ELR (cell line): ENCODE measurements at regions not wholly inside any gene's neighbourhood (a gene's known extent, or its start where the extent isn't known, plus 50 kb on each side); places are given as distances from the start of the nearest gene placed in this dataset.
A peak's percentile ranks its signal among the peaks of the same experiment; 100 is the strongest.
"Not testable (repeated sequence)": the region's sequence is repeated elsewhere in the genome, so short reads cannot be mapped to it uniquely, and the experiment has no call there.

Experiments used
- DNase-seq: peaks from one replicate; pipeline ENCODE4 v3.0.0-alpha.2; 2015; ENCODE audit warnings: low read depth

DNA sequence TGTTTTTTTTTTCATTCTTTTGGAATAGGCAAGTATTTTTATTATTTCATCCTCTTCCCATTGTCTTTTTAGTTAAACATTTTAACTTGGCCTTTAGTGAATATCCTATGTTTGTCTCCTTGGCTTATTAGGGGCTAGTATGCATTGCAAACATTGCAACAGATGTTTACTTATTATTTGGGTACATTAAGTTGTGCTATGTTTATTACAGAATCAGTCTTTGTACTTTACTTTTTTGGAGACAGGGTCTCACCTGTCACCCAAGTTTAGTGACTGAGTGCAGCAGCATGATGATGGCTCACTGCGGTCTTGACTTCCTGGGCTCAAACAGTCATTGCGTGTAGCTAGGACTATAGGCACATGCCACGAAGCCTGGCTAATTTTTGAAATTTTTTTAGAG is 51.1 kb upstream of the NUDT6 start:
- DNase-seq, result no peak

DNA sequence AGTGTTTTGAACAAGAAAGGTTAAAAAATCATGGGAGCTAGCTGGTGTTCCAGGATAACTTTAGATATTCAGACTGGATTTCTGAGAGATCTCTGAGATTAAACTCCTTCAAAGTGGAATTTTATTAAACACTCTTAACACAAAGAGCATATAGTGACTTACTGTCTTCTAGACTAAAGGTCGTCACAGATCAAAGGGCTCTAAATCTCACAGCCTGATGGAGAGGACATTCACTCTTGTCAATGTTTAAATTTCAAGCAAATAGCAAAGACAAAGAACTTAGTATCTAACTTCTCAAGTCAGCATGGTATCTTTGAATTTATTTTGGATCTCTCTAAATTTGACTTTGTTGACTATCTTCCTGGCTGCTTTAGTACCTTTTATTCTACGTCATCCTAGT is 53.7 kb upstream of the NUDT6 start:
- no peak for DNase-seq

DNA sequence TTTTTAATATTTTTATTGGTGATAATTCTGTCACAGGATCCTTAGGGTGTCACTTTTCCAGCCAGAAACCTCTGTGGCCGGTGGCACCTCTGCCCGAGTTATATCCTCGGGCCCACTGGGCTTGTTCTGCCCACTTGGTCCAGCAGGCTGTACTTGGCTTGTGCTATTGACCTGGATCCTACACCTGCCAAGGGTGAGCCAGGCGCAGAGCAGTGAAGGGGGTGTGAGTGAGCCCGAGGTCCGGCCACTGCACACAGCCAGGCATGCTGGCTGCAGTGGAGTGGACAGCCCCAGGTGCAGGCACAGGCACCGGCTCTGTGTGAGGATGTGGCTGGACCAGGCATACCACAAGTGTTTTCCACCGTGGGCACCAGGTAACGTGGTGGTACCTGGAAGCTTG is 54.7 kb upstream of the NUDT6 start:
- DNase-seq, result no peak

DNA sequence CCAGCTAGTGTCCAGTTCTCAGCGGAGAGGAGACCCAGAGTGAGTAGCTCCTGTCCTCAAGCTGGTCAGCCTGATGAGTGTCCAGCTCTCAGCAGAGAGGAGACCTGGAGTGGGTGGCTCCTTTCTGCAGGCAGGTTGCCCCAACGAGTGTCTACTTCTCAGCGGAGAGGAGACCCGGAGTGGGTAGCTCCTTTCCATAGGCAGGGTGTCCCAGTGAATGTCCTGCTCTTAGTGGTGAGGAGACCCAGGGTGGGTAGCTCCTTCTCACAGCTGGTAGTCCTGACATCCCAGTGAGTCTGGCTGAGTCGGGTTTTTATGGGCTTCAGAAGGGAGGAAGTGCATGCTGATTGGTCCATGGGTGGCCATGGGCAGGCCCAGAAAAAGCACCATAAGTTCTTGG is 55.7 kb upstream of the NUDT6 start:
- no peak for DNase-seq

DNA sequence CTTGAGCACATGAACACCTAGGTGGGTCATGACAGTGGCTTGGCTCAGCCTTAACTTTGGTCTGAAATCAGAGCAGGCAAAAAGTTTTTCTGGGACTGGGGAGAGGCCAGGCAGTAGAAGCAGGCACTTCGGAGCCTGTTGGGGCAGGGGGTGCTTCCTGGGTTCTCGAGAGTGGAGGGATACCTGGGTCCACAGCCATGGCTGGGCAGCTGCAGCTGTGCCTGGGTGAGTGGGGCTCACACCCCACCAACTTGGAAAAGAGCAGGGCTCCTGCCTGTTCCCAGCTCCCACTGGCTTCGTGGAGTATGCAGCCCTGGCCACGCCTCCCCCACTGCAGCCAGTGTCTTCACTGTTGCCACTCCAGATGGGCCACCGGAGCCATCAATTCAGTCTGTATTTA is 56.4 kb upstream of the NUDT6 start:
- no peak for DNase-seq

DNA sequence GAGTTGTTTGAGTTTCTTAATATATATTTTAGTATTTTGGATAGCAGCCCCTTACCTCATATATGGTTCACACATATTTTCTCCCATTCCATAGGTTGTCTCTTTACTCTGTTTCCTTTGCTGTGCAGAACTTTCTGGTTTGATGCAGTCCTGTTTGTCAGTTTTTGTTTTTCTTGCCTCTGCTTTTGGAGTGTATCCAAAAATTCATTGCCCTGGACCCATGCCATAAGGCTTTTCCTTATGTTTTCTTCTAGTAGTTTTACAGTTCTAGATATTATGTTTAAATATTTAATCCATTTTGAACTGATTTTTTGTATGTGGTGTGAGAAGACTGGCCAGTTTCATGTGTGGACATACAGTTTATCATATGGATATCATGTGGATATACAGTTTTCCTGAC is 58.5 kb upstream of the NUDT6 start:
- no peak for DNase-seq

DNA sequence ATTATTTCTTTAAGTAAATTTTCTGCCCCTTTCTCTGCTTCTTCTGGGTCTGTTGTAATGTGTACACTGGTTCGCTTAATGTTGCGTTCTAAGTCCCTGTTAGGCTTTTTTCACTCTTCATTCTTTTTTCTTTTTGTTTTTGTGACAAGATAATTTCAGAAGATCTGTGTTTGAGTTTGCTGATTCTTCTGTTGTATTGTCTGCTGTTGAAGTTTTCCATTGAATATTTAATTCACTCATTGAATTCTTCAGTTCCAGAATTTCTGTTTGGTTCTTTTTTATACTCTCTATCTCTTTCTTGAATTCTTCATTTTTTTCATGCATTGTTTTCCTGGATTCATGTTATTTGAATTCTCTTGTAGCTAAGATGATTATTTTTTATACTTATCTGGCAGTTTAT is 66.3 kb upstream of the NUDT6 start:
- no peak for DNase-seq

DNA sequence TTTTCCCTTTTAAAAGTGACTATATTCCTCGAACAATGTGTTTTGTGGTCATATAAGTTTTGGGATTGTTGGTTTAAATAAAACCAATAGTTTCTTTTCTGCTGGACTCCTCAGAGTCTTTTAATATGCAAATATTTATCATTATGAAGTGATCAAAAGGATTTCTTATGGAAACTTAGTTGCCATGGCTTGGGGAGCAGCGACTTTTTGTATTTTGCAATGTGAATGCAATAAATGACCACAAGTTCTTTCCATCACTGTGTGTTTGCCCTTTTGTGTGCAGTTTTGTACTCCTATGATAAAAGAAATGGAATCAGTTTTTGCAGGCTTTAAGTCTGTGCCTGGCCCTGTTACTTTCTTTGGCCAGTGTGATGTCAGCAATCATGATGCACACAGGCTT is 68.5 kb upstream of the NUDT6 start:
- no peak for DNase-seq

DNA sequence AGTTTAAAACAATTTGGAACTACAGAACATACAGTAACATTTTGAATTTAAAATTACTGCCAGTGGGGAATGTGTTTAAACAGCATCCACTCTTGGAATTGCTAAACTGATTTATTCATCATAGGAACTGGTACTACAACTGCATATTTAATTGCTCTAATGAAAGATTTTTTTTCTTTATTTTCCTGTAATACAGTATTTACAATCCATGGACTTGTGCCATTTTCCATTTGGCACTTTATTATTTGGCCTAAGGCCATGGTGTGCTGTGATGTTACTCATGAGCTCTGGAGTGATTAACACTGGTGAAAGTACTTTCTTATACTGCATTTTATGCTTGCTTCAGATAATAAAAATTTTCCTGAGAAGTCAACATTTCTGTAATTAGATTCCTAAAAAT is 69.7 kb upstream of the NUDT6 start:
- peak; percentile 20 for DNase-seq

DNA sequence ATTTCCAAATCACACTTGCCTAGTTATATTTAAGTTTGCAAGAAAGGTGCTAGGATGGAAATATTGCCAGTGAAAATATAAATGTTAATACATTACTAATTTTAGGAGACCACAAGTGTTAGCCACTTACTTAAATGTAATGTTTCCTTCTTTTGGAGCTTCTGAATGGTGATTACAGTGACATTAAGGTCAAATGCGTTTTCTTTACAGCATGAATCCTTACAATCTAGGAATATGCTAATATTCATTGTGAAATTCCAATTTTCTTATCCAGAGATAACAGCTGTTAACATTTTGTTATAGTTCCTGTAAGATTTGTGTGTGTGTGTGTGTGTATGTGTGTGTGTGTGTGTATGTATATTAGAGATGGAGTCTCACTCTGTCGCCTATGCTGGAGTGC is 70.2 kb upstream of the NUDT6 start:
- no peak for DNase-seq

DNA sequence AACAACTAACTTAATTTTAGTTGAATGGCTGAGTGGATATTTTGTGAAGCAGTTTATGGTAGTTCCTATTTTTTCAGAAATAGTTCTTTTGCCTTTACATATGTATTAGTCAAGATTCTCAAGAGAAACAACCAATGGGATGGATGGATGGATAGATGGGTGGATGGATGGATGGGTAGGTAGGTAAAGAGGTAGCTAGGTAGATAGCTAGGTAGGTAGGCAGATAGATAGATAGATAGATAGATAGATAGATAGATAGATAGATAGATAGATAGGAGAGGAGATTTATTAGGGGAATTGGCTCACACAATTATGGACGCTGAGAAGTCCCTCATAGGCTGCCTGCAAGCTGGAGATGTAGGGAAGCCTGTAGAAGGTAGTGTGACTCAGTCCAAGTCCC is 74.0 kb upstream of the NUDT6 start:
- DNase-seq, result no peak

DNA sequence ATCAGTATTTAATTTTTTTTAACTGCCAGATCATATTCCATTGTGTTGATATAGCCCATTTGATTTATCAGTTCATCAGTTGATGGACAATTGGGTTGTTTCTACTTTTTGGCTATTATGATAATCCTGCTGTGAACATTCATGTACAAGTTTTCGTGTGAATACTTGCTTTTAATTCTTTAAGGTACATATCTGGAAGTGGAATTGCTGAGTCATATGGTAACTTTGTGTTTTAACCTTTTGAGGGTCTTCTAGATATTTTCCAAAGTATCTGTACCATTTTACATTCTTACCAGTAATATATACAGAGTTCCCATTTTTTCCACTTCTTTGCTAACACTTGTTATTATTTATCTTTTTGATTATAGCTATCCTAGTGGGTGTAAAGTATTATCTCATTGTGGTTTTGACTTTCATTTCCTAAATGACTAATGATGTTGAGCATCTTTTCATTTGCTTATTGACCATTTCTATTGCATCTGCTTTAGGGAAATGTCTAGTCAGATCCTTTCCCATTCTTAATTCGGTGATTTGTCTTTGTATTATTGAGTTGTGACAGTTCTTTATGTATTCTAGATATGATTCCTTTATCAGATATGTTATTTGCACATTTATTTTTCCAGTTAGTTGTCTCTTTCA is 75.2 kb upstream of the NUDT6 start:
- DNase-seq, result peak; percentile 10

DNA sequence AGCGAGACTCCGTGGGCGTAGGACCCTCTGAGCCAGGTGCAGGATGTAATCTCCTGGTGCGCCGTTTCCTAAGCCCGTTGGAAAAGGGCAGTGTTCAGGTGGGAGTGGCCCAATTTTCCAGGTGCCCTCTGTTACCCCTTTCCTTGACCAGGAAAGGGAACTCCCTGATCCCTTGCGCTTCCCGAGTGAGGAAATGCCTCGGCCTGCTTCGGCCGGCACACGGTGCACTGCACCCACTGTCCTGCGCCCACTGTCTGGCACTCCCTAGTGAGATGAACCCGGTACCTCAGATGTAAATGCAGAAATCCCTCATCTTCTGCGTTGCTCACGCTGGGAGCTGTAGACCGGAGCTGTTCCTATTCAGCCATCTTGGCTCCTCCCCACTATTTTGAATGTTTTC is 81.7 kb upstream of the NUDT6 start:
- not testable (repeated sequence) for DNase-seq

DNA sequence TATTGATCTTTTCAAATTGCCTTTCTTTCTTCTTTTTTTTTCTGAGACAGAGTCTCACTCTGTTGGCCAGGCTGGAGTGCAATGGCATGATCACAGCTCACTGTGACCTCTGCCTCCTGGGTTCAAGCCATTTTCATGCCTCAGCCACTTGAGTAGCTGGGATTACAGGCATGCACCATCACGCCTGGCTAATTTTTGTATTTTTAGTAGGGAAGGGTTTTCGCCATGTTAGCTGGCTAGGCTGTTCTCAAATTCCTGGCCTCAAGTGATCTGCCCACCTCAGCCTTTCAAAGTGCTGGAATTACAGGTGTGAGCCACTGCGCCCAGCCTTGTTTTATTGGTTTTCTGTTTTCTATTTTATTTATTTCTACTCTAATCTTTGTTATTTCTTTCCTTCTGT is 82.7 kb upstream of the NUDT6 start:
- not testable (repeated sequence) for DNase-seq

DNA sequence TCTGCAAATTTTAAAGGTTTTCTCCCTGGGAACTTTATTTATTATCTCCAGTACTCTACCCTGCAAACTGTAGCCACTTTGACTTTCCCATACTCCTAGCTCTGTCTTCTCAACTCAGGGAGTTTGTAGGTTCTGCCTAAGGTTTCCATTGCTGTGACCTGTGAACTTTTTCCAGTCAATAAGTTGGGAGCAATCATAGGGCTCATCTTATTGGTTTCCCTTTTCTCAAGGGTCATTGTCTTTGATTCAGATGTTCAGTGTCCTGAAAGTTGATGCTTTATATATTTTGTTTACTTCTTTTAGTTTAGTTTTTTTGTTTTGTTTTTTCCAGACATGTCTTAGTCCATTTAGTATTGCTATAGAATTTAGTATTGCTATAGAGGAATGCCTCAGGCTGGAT is 85.3 kb upstream of the NUDT6 start:
- no peak for DNase-seq

DNA sequence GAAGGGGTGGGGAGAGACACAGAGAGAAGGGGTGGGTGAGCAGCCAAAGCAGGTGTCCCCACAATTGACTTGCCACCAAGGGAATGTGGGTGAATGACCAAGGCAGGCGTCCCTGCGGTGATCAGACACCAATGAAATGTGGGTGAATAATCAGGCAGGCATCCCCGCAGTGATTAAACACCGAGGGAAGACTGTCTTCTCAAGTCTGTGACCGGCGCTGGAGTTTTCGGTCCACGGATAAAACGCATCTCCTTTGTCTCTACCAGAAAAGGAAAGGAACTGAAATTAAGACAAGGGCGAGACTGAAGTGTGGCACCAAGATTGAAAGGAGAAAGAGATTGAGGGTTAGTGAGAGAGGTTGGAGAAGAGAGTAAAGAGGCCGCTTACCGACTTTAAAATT is 90.0 kb upstream of the NUDT6 start:
- DNase-seq, result not testable (repeated sequence)

DNA sequence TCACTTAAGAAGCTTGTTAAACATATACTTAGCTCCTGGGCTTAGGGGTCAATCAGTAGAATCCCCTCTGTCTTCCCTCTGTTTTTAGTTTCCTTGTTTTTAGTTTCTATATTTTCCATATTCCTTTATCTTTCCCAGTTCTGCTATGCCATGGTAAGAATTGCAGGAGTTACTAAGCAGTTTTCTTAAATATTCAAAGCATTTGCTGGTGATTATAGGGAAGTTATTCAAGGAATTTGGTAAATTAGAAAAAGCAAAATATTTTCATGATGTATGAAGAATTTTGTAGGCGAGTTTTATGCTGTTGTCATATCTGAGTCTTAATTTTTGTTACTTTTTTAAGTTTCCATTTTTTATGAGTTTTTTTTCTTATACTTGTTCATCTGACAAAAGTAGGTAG is 91.6 kb upstream of the NUDT6 start:
- DNase-seq, result no peak

DNA sequence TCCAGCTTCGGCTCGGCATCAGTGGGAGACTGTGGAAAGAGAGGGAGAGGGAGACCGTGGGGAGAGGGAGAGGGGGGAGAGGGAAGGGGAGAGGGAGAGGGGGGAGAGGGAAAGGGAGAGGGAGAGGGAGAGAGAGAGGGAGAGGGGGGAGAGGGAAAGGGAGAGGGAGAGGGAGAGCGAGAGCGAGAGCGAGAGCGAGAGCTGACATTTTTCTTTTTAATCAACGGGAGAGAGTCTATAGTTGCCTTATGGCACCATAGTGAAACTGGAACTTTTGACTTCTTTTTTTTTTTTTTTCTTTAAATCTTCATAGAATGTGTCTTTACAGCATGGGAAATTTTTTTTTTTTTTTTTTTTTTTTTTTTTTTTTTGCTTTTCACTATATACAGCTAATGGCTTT is 94.7 kb upstream of the NUDT6 start:
- no peak for DNase-seq

DNA sequence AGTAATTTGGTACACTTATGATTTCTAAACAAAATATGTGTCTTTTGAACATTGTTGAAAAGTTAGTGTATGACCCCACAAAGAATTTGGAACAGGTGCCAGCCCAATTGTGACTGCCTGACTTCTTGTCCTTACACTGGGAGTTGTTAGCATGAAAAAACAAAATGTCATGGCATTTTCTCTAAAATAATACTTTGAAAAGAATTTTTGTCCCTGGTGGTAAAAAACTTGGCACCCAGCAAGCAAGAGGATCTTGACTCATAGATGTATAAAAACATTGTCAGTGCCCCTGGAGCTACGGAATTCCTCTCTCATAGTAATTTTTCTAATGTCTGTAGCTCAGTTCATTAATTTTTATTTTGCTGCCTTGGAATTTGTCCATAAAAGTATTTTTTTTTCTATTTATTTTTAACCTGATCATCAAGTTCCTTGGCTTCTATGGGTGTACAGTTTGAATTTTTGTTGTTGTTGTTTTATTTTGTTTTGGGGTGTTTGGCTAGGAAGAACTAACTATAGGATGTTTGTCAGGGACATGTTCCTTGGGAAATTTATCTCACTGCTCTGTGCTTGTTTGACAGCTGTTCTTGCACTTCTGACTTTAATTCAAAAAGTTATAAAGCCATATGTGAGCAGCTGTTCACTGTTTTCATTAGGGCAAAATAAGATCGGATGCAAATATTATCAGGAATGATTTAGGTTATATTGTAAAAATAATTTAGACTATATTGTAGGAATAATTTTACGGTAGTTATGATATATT is 95.4 kb upstream of the NUDT6 start:
- peak; percentile 69 for DNase-seq

DNA sequence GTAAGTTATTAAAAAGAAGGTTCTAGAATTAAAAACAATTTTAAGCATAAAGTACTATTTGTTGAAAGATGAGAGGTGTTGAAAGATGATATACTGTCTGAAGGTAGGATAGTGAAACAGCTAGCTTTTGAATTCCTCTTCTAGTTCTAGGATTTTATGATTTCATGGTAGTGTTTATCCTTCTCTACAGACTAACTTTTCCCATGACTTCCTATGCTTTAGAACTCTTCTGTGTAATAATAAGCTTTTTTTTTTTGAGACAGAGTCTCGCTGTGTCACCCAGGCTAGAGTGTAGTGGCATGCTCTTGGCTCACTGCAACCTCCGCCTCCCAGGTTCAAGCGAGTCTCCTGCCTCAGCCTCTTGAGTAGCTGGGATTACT is 96.0 kb upstream of the NUDT6 start:
- no peak for DNase-seq

DNA sequence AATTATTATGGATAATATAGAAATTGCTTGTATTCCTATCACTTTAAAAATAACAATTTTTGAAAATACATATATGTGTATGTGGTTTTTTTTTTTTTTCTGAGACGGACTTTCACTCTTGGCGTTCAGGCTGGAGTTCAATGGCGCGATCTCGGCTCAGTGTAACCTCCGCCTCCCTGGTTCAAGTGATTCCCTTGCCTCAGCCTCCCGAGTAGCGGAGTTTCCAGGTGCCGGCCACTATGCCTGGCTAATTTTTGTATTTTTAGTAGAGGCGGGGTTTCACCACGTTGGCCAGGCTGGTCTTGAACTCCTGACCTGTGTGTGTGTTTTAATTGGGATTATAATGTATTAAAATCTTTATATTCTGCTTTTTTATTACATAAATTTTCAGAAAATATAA is 97.9 kb upstream of the NUDT6 start:
- DNase-seq, result no peak

DNA sequence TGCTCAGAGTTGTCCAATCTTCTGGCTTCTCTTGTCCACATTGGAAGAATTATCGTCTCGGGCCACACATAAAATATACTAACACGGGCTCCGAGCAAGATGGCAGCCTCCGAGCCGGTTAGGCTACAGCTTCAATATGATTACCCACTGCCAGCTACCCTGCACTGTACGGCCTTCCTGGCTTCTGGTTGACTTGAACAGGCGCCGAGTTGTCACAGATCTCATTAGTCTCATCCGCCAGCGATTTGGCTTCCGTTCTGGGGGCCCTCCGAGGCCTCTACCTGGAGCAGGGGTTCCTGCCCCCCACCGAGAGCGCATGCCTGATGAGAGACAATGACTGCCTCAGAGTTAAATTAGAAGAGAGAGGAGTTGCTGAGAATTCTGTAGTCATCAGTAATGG is 101.2 kb upstream of the NUDT6 start:
- DNase-seq, result no peak

DNA sequence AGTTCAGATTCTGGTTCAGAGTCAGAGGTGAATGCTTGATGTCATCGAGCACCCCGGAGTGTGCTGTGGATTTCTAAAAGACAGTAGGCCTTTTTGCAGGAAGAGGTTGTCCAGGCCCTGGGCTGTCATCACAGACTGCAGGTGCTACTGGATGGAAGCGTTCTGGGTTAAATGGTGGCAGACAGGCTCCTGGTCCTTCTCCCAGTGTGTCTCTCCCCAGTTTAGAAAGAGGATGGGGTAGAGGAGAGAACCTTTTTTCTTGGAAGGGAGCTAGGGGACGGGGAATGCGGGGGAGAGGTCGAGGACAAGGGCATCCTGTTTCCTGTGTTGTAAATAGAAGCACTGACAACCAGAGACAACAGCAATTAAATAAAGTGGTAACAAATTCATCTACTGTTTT is 102.3 kb upstream of the NUDT6 start:
- no peak for DNase-seq

DNA sequence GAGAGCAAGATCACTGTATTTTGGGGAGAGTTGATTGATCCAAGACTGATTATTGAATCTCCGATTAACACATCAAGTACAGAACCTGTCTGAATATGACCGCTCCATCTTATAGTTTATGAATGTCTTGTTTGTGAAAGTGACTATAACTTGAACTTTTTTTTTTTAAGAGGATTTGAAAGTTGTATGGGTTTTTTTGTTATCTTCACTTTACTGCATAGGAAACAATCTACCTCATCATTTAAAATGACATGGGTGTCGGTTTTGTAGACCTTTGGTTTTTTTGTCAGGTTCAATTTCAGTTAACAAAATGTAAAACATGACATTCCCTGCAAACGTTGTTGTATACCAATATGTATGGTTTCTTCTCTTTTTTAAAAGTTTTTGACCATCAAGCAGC is 103.0 kb upstream of the NUDT6 start:
- no peak for DNase-seq
